ENCODE measurements at regions not wholly inside any gene's neighbourhood (a gene's known extent, or its start where the extent isn't known, plus 50 kb on each side); places are given as distances from the start of the nearest gene placed in this dataset.

GRCh38 chr5:1937590-1937989 lies 54.9 kb upstream of the IRX4 start:
- no peaks in the 10 kb centered on the region for H4K20me1 ChIP-seq (replicated peaks in 1 of 2; ENCODE audit: control insufficient read depth in 1 of 2, insufficient read depth in 2 of 2, low read length in 2 of 2)
- no peak overlapping the region for H3K9ac ChIP-seq (replicated peaks in 1 of 4; ENCODE audit: extremely low read depth in 1 of 4, low read depth in 3 of 4, low read length in 3 of 4)
- no peaks in the 10 kb centered on the region for H3K36me3 ChIP-seq (ENCODE audit: control insufficient read depth in 2 of 4, insufficient read depth in 4 of 4, low read length in 3 of 4)
- no peak overlapping the region for H3K4ac ChIP-seq (replicated peaks; ENCODE audit: insufficient read length, low read depth, low read length)
- FAIRE-seq (no peak), DNase-seq (ENCODE audit: low read depth in 1 of 2, low spot score in 2 of 2) (no peak)
- POLR2A ChIA-PET (ENCODE audit: partially characterized antibody) = no interaction called here
- H3K14ac ChIP-seq (ENCODE audit: insufficient read length) = no peak overlapping the region
- H3K56ac ChIP-seq (replicated peaks; ENCODE audit: insufficient read length, low read depth, low read length) = no peak overlapping the region
- no peaks in the 10 kb centered on the region for H3K9me3 ChIP-seq (ENCODE audit: insufficient read depth in 2 of 2, low read depth in 1 of 2, low read length in 1 of 2)
- H2BK20ac ChIP-seq (ENCODE audit: low read length) = no peak overlapping the region
- no peak overlapping the region for H3K4me3 ChIP-seq (ENCODE audit: extremely low read depth in 1 of 4, insufficient read depth in 2 of 4, low read depth in 3 of 4, low read length in 4 of 4)
- H4K8ac ChIP-seq (ENCODE audit: extremely low read depth, insufficient read depth, low read length) = no peak overlapping the region
- no peak overlapping the region for H3K4me2 ChIP-seq (ENCODE audit: insufficient read depth in 1 of 2, low read depth in 2 of 2, low read length in 2 of 2)
- no peak overlapping the region for H4K5ac ChIP-seq (ENCODE audit: insufficient read length, low read depth, low read length)
- no peak overlapping the region for H2AFZ ChIP-seq (ENCODE audit: low read length)
- H2BK5ac ChIP-seq (ENCODE audit: low read depth, low read length) = no peak overlapping the region
- no peak overlapping the region for H2BK15ac ChIP-seq (ENCODE audit: low read length)
- CTCF ChIA-PET (ENCODE audit: partially characterized antibody) = no interaction called here
- H3K79me1 ChIP-seq (ENCODE audit: low read depth, low read length) = no peaks in the 10 kb centered on the region; the same call in 1 of the 2 replicates
- H3K79me2 ChIP-seq (ENCODE audit: control insufficient read depth in 1 of 2, insufficient read depth in 2 of 2, low read length in 2 of 2) = no peaks in the 10 kb centered on the region
- peaks cover 0 to 4% (median under 1%) of the 10 kb centered on the region in 4 experiments; a peak in 2 of 7 replicates for H3K27me3 ChIP-seq (replicated peaks in 1 of 4; ENCODE audit: control insufficient read depth in 3 of 4, extremely low read depth in 1 of 4, insufficient read depth in 3 of 4, low read length in 3 of 4)
- no peaks in the 10 kb centered on the region for H3K4me1 ChIP-seq (replicated peaks in 1 of 4; ENCODE audit: control insufficient read depth in 3 of 4, insufficient read depth in 4 of 4, low read length in 3 of 4)
- WGBS, 2 experiments (ENCODE audit: extremely low coverage in 1 of 2, insufficient coverage in 1 of 2, insufficient read length in 1 of 2, insufficient replicate concordance in 2 of 2, low coverage in 1 of 2, low lambda C conversion rate in 2 of 2, missing lambda C conversion rate in 1 of 2) = 80% methylated on average over 12 of the region's 12 CpGs; no CpG with 5 or more reads in 1 of the 2 experiments
- no peak overlapping the region for H2BK120ac ChIP-seq (replicated peaks; ENCODE audit: low read depth, low read length)
- H2BK12ac ChIP-seq (ENCODE audit: low read depth, low read length) = no peak overlapping the region
- 0 out of 2 replicates have a peak overlapping the region, but pooled peaks have one; percentile 10 for H2AK5ac ChIP-seq (ENCODE audit: low read depth, low read length)
- H3K23me2 ChIP-seq (ENCODE audit: low read depth, low read length) = no peaks in the 10 kb centered on the region
- H4K91ac ChIP-seq (replicated peaks; ENCODE audit: insufficient read length, low read length) = no peak overlapping the region
- no peak for TF ChIP-seq ATF2 (IDR thresholded peaks at IDR 0.05; ENCODE audit: low read length)
- no peak for TF ChIP-seq RAD21 (IDR thresholded peaks at IDR 0.05 in 1 of 2, conservative IDR thresholded peaks at IDR 0.05 in 1 of 2; ENCODE audit: low read depth in 2 of 2, low read length in 2 of 2)
- no peak for TF ChIP-seq BCL11A (IDR thresholded peaks at IDR 0.05; ENCODE audit: low read depth in 2 of 2, low read length in 2 of 2)
- TF ChIP-seq TAF7 (optimal IDR thresholded peaks at IDR 0.05; ENCODE audit: borderline replicate concordance, low read depth, low read length) = no peak
- no peak overlapping the region for H3K23ac ChIP-seq (ENCODE audit: insufficient read length)
- no peak overlapping the region for H3K18ac ChIP-seq (ENCODE audit: extremely low read depth, low read length)
- no peak overlapping the region for H3K27ac ChIP-seq (ENCODE audit: low read depth, low read length)

Measured in H1 (cell line).